Activated CD8-positive, alpha-beta T cell treated with anti-CD3 and anti-CD28 coated beads for 36 hours (primary cell): ENCODE measurements at regions not wholly inside any gene's neighbourhood (a gene's known extent, or its start where the extent isn't known, plus 50 kb on each side); places are given as distances from the start of the nearest gene placed in this dataset.

Experiments used
- ATAC-seq: fragments of 200-7000 bp; cut with Tn5 transposase; one replicate; pipeline ENCODE4 v1.10.0; 2021; ENCODE audit warnings: mild to moderate bottlenecking, moderate library complexity
- CTCF ChIA-PET: fragments of 350-600 bp; sonication (Branson Sonifier 250); formaldehyde crosslinking; loops from one replicate; lab custom pipeline; 2021; ENCODE audit warnings: antibody characterized with exemption; lab: Charles Lee
- POLR2A ChIA-PET: fragments of 350-600 bp; sonication (Branson Sonifier 250); formaldehyde crosslinking; loops from one replicate; lab custom pipeline; 2021; ENCODE audit warnings: antibody characterized with exemption; lab: Charles Lee
- DNase-seq: peaks from one replicate; pipeline ENCODE4 v3.0.0-alpha.2; 2020
- H3K27ac Mint-ChIP-seq: one replicate; pipeline ENCODE4 v1.8.0; 2021; ENCODE audit warnings: mild to moderate bottlenecking, mixed read lengths
- H3K27me3 Mint-ChIP-seq: one replicate; pipeline ENCODE4 v1.8.0; 2021; ENCODE audit warnings: mixed read lengths
- H3K36me3 Mint-ChIP-seq: one replicate; pipeline ENCODE4 v1.8.0; 2021; ENCODE audit warnings: low read depth, mixed read lengths
- H3K4me1 Mint-ChIP-seq: one replicate; pipeline ENCODE4 v1.8.0; 2021; ENCODE audit warnings: low read depth, mixed read lengths
- H3K4me3 Mint-ChIP-seq: one replicate; pipeline ENCODE4 v1.8.0; 2021; ENCODE audit warnings: mild to moderate bottlenecking, moderate library complexity, mixed read lengths
- H3K9me3 Mint-ChIP-seq: one replicate; pipeline ENCODE4 v1.8.0; 2021; ENCODE audit warnings: mixed read lengths
- intact Hi-C: fragments of 100-400 bp; cut with micrococcal nuclease; formaldehyde crosslinking; loops from one replicate; pipeline ENCODE4 v1.10.0; 2022
- TF ChIP-seq, protein P1 (sequence below): fragments of 200-600 bp; IDR thresholded peaks from one replicate; pipeline ENCODE4 v1.8.0; 2022; ENCODE audit warnings: antibody characterized with exemption, mild to moderate bottlenecking

DNA sequence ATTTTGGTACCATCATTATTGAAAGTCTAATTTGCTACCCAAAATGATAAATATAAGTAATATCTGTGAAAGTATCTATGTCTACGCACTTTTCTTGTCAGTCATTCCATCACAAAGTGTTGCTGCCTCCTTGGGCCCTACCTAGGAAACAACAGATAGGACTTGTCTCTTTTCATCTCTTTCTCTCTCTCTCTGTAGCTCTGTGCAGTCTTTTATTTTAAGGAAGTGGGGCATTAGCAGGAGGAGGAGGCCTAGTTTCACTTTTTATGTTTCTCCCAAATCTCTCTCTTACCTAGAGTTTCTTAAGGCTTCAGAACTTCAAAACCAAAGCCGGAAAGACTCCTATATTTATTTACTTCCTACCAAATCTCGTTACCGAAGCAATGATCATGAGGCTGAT lies 354.8 kb upstream of the LUZP2 start:
- H3K4me3 Mint-ChIP-seq, result no peak overlapping the region
- intact Hi-C loops, result no loop called here
- no peak overlapping the region for H3K27ac Mint-ChIP-seq
- no peaks in the 10 kb centered on the region for H3K4me1 Mint-ChIP-seq
- peaks cover 4% of the 10 kb centered on the region for H3K9me3 Mint-ChIP-seq
- CTCF ChIA-PET, result no interaction called here
- TF ChIP-seq, protein P1, sequence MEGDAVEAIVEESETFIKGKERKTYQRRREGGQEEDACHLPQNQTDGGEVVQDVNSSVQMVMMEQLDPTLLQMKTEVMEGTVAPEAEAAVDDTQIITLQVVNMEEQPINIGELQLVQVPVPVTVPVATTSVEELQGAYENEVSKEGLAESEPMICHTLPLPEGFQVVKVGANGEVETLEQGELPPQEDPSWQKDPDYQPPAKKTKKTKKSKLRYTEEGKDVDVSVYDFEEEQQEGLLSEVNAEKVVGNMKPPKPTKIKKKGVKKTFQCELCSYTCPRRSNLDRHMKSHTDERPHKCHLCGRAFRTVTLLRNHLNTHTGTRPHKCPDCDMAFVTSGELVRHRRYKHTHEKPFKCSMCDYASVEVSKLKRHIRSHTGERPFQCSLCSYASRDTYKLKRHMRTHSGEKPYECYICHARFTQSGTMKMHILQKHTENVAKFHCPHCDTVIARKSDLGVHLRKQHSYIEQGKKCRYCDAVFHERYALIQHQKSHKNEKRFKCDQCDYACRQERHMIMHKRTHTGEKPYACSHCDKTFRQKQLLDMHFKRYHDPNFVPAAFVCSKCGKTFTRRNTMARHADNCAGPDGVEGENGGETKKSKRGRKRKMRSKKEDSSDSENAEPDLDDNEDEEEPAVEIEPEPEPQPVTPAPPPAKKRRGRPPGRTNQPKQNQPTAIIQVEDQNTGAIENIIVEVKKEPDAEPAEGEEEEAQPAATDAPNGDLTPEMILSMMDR, result no peak
- no peaks in the 10 kb centered on the region for H3K27me3 Mint-ChIP-seq
- DNase-seq (no peak), ATAC-seq (no peak)
- H3K36me3 Mint-ChIP-seq, result no peaks in the 10 kb centered on the region
- POLR2A ChIA-PET, result no interaction called here

DNA sequence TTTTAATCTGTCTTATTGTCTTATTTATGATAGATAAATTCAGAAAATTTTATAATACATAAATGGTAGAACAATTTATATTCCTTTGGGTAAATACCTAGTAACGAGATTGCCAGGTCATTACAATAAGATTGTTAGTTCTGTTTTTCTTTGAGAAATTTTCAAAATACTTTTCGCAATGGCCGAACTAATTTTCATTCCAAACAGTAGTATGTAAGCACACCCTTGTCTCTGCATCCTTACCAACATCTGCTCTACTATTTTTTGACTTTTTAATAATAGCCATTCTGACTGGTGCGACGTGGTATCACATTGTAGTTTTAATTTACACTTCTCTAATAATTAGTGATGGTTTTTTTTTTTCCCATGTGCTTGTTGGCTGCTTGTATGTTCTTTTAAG lies 351.4 kb upstream of the LUZP2 start:
- no peak for ATAC-seq
- intact Hi-C loops, result no loop called here
- no peak overlapping the region for H3K4me3 Mint-ChIP-seq
- POLR2A ChIA-PET, result no interaction called here
- no peaks in the 10 kb centered on the region for H3K36me3 Mint-ChIP-seq
- H3K4me1 Mint-ChIP-seq, result no peaks in the 10 kb centered on the region
- H3K9me3 Mint-ChIP-seq, result peaks cover 9% of the 10 kb centered on the region
- no peaks in the 10 kb centered on the region for H3K27me3 Mint-ChIP-seq
- TF ChIP-seq, protein P1, result no peak
- no peak overlapping the region for H3K27ac Mint-ChIP-seq
- CTCF ChIA-PET, result no interaction called here
- no peak for DNase-seq

GRCh38 chr11:24153337-24153736 lies 343.5 kb upstream of the LUZP2 start:
- H3K27me3 Mint-ChIP-seq, result no peaks in the 10 kb centered on the region
- POLR2A ChIA-PET, result no interaction called here
- TF ChIP-seq, protein P1, result no peak
- no peaks in the 10 kb centered on the region for H3K4me1 Mint-ChIP-seq
- H3K36me3 Mint-ChIP-seq, result no peaks in the 10 kb centered on the region
- CTCF ChIA-PET, result no interaction called here
- H3K27ac Mint-ChIP-seq, result no peak overlapping the region
- ATAC-seq, result no peak
- no peak overlapping the region for H3K4me3 Mint-ChIP-seq
- intact Hi-C loops, result no loop called here
- no peak for DNase-seq
- peaks cover 8% of the 10 kb centered on the region for H3K9me3 Mint-ChIP-seq

DNA sequence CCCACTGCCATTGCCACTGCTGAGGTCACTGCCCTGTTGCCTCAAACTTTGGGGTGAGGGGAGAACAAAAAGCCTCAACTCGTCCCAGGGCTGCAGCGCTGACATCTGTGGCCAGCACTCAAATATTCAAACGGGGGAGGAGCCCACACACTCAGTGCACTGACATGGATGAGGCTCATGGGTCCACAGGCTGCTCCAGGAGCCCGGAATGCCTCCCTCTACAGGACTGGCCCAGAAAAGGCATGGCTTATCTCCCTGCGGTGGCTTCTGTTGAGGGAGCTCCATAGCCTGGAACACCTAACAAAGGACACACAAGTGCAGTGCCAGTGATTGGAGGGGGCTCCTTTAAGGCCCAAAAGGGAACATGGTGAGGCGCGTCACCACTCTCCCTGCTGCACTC lies 341.1 kb upstream of the LUZP2 start:
- CTCF ChIA-PET, result no interaction called here
- Mint-ChIP-seq H3K4me3 (no peak overlapping the region), H3K27me3 (no peaks in the 10 kb centered on the region), H3K27ac (no peak overlapping the region), H3K36me3 (no peaks in the 10 kb centered on the region), H3K9me3 (peaks cover 8% of the 10 kb centered on the region), H3K4me1 (no peaks in the 10 kb centered on the region)
- intact Hi-C loops, result no loop called here
- TF ChIP-seq, protein P1, result no peak
- POLR2A ChIA-PET, result no interaction called here
- no peak for ATAC-seq
- no peak for DNase-seq

GRCh38 chr11:24157316-24157715 lies 339.5 kb upstream of the LUZP2 start:
- H3K4me3 Mint-ChIP-seq, result no peak overlapping the region
- CTCF ChIA-PET, result no interaction called here
- no peaks in the 10 kb centered on the region for H3K36me3 Mint-ChIP-seq
- H3K27ac Mint-ChIP-seq, result no peak overlapping the region
- intact Hi-C loops, result no loop called here
- no peak for DNase-seq
- TF ChIP-seq, protein P1, result no peak
- H3K27me3 Mint-ChIP-seq, result no peaks in the 10 kb centered on the region
- no peak for ATAC-seq
- POLR2A ChIA-PET, result no interaction called here
- no peaks in the 10 kb centered on the region for H3K4me1 Mint-ChIP-seq
- peaks cover 8% of the 10 kb centered on the region for H3K9me3 Mint-ChIP-seq
